WI38 (cell line): ENCODE measurements at regions not wholly inside any gene's neighbourhood (a gene's known extent, or its start where the extent isn't known, plus 50 kb on each side); places are given as distances from the start of the nearest gene placed in this dataset.

Experiments
- H3K4me3 ChIP-seq: 2 replicates; pipeline ENCODE4 v1.5.1; 2011; ENCODE audit warnings: low read depth, mild to moderate bottlenecking, control low read depth, low read length
- CTCF ChIP-seq: IDR thresholded peaks from 2 replicates; pipeline ENCODE4 v1.5.1; 2012; ENCODE audit warnings: low read depth, mild to moderate bottlenecking, control low read depth, low read length

DNA sequence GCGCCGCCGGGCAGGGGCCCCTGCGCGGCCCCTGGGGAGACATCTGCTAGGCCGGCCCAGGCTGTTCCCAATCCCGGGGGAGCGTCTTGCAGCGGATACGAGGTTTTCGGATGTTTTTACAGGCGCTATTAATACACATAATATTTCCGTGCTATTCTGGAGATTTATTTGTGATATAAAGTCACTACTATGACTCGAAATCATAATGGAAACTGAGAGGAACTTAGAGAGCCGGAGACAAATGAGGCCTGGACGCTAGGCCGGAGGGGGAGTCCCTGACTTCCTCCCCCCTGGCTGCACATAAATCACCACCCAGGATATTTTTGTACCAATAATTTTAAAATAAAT is 91.7 kb upstream of the ANO1 start:
- H3K4me3 ChIP-seq, result peak overlapping the region; percentile 48
- no peak for TF ChIP-seq CTCF

DNA sequence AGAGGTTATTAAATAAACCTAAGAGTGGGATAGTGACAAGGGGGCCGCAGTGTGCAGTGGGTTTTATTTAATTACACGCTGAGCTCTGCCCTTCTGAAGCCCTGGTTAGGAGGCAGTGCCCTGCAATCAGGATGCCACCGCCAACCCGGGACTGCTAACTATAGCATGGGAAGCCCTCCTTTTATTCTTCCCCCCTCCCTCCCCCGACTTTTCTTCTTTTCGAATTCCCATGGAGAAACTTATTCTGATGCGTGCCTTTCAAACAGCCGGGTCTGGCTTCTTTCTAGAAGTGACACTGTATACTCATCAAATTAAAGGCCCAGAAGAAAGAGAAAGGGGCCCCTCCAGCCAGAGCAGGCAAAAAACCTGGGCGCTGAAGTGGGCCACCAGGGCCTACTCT is 91.3 kb upstream of the ANO1 start:
- H3K4me3 ChIP-seq, result no peak overlapping the region
- TF ChIP-seq CTCF, result no peak

GRCh38 chr11:69992026-69992425 is 86.1 kb upstream of the ANO1 start:
- H3K4me3 ChIP-seq, result no peak overlapping the region
- TF ChIP-seq CTCF, result no peak

DNA sequence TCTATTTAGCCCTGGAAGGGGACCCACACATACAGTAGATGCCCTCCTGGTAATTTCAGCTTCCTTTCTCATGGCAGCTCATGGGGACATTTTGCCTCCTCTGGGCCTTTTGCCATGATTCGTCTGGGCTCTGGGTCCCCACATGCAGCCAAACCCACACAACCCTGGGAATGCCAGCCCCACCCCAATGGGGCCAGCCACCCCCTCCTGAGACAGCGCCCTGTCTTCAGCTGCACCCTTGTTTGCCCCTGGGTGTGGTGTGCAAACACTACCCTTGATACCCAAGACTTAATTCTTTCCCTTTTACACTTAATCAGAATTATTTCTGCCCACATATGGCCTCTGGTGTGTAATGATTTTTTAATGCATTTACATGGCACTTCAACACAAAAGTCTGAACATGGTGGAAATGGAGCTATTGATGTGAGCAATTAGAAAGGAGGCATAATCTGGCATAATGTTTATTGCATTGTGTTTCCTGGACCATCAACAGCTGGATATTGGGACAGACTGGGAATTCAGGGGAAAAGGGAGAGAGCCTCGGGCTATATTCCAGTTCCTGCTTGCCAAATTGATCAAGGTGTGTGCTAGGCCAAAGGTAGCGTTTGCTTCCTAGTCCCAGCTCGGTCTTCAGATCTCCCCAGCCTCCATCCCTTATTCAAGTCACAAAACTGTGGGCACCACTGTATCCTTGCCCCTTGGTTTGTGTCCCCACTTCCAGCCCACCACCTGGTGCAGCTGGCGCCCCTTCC is 85.0 kb upstream of the ANO1 start:
- no peak overlapping the region for H3K4me3 ChIP-seq
- TF ChIP-seq CTCF, result no peak

DNA sequence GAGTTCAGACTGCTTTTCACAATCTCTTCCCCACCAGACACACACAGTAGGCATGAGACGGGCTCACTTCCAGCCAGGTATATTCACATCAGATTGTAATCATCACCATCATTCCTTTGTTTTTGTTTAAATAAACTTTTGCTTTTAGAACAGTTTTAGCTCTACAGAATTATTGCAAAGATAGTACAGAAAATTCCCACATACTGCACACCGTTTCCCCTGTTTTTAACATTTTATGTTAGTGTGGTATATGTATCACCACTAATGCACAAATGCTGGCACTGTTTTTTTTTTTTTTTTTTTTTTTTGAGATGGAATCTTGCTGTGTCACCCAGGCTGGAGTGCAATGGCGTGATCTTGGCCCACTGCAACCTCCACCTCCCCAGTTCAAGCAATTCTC is 83.3 kb upstream of the ANO1 start:
- no peak for TF ChIP-seq CTCF
- H3K4me3 ChIP-seq, result no peak overlapping the region

DNA sequence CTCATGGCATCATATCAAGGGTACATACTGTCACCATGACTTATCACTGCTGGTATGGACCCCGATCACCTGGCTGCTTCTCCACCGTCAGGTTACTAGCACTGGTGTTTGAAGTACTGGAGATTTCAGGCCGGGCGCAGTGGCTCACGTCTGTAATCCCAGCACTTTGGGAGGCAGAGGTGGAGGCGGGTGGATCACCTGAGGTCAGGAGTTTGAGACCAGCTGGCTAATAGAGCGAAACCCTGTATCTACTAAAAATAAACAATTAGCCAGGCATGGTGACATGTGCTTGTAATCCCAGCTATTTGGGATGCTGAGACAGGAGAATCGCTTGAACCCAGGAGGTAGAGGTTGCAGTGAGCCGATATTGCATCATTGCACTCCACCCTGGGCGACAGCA is 82.4 kb upstream of the ANO1 start:
- no peak for TF ChIP-seq CTCF
- H3K4me3 ChIP-seq, result no peak overlapping the region

DNA sequence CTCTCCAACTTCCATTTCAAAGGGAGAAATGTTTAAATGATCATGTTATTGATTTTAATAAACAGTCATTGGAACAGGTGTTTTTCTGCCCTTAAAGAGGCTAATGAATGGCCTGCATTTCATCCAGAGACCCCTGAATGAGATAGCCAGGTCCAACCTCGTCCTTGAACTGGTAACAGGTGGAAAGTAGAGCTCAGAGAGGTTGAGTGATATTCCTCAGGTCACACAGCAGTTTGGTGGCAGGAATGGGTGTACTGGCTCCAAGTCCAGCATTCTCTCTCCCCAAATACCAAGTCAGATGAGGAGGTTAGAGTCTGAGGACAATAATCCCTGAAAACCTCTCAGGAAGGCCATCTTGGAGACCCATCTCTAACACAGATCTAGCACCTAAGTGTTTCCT is 81.7 kb upstream of the ANO1 start:
- TF ChIP-seq CTCF, result no peak
- no peak overlapping the region for H3K4me3 ChIP-seq
